Hindlimb muscle (tissue), 1 donor: ENCODE measurements at regions not wholly inside any gene's neighbourhood (a gene's known extent, or its start where the extent isn't known, plus 50 kb on each side); places are given as distances from the start of the nearest gene placed in this dataset.
A peak's percentile ranks its signal among the peaks of the same experiment; 100 is the strongest.

Experiments
- DNase-seq: peaks from one replicate; pipeline ENCODE4 v3.0.0-alpha.2; 2013

DNA sequence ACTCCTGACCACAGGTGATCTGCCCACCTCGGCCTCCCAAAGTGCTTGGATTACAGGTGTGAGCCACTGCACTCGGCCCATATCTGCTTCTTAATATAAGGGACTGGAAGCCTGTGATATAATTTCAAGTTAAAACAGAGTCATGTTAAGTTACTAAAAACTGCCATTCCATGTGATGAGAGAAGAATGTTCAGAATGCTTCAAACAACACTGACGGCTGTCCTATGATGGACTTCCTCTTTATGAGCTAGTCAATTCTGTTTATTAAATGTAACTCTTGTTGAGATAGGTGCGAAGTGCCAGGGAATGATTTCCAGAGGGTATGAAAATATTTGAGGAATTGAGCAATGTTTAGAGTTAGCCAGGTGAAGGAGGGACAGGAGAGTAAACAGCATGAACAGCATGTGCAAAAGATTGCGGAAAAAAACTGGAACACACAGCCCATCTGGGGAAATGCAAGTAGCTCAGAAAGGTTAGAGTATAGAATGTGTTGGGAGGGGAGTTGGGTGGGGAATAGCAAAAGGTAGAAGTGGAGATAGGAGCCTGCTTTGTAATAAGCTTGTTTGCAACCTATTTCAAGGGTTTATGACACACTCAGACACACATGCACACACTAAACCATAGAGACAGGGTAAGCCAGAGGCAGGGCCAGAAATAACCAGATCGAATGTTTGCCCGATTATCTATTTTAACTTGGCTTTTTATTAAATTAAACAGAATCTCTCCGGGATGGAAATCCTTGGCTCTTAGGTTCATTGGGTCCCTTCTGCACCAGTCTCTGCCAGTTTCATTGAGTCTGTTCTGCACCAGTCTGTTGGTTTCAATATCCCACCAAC lies 135.6 kb upstream of the COX10 start:
- no peak for DNase-seq

DNA sequence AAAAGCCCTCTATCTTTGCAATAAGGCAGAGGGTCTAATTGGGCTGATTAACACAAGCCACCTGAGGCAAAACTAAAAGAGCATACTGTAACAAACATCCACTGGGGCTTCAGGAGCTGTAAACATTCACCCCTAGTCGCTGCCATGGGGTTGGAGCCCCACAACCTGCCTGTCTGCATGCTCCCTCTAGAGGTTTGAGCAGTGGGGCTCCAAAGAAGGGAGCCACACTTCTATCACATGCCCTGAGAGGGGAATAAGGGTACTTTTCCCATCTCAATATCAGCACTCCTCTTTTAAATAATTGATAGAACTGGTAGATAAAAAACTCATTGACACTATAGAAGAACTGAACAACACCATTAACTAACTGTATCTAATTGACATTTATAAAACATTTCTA lies 130.1 kb upstream of the COX10 start:
- DNase-seq, result no peak

DNA sequence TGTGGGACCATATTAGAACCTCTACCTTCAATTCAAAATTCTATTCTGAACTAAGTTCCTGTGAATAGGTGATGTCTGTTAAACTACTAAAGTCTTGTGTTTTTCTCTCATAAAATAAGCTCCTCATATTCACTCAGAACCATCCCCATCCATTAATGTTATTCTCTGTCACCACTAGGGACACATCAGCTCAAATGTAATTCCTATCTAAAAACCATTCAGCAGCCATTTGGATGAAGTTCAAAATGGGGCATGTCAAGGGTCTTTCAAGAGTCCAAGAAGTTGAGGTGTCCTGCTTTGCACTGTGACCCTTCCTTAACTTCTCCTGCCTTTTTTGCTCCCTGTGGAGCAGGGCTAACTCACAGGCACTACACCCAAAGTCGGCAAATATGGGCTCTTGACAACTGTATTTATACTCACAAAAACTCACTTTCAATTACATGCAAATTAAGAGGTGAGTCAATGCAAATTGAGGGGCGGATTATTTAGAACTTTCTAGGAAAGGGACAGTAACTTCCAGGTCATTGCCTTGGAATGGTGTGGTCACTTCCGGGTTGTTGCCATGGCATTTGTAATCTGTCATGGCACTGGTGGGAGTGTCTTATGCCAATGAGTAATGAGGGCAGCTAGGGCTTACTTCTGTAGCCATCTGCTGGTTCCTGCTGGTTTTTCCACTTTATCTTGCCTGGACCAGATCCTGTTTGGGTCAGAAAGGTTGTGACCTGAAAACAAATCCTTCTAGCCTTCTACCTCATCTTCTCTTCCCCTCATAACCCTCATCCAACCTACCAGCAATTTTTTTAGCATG lies 128.2 kb upstream of the COX10 start:
- no peak for DNase-seq

- no peak for DNase-seq
These were observed 127.5 kb upstream of the COX10 start for GRCh38 chr17:13941781-13942180.

DNA sequence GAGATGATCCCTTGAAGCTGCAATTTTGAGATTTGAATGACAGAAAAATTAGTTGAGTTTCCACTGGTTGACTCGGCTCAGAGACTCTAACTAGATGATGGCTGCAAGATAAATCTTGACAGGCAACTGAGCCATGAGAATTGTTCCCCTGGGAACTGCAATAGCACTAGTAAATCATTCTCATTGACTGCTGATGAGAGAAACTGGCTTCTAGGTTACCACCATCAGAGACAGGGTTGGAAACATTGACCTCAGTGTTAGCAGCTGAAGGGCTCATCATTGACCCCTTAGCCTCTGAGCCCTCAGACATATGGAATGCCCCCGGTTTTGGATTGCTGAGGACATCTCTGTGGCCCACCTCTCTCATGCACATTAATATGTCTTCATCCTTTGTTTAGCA lies 125.4 kb upstream of the COX10 start:
- no peak for DNase-seq

DNA sequence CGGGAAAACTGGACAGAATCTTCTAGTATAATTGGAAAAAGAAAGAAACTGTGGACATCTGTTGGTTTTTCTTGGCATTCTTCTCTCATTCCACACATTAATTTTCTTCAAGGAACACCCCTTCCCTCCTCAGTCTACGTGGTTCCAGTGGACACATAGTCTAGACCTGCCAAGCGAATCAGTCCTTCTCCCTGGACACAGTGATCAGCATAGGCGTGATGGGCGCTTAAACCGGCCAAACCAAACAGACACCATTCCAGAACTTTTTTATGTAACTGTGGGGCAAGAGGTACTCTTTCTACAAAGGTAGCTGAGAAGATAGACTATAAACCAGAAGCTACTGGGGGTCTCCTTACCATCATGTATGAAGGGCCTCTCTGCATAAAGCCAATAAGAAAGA lies 121.8 kb upstream of the COX10 start:
- no peak for DNase-seq

DNA sequence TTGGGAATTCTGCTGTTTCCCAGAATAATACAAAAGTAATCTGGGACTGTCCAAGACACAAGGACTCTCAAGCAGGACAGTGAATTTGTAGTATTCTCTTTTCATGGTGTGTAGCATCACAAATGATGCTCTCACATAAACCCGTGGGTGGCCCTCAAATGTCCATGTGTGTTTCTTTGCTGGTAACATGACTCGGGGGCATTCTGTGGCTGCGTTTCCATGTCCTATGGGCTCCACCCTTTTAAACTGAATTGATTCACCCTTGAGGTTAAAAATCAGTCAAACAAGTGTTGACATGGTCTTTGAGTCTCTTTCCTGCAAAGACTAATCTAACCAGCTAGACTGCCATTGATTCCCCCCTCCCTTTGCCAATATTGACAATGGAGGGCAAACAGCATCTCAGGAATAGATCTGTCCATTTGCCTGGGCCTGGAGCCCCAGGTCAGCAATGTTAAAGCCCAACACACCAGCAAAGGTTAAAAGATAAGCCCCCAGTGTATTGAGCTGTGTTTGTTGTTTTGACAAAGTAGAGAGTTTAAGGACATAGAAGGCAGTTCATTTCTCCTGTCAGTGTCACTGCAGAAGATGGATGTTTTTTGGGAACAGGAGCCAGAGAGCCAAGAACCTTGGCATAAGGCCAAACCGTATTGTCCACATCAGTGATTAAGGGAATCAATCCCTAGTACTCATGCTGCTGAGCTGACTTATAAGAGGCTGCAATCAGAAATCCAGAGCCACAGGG lies 117.1 kb upstream of the COX10 start:
- no peak for DNase-seq

GRCh38 chr17:13953841-13954240 lies 115.5 kb upstream of the COX10 start:
- no peak for DNase-seq

DNA sequence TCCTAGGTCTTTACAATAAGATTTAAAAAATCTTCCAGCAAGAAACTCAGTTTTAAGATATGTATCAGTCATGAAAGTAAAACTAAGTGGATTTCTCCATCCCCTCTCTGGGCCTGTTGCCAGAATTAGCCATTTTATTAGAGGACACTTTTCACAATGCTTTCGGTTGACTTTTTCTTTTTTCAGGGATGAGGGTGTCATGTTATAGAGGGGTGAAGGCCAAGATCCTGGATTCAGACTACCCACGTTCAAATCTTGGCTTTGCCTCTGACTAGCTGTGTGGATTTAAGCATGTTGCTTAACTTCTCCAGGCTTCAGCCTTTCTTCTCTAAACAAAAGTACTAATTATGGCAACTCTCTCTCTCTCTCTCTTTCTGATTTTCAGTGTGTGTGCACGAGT lies 111.7 kb upstream of the COX10 start:
- DNase-seq, result peak; percentile 7

- no peak for DNase-seq
These were observed 110.5 kb upstream of the COX10 start for GRCh38 chr17:13958773-13959172.

DNA sequence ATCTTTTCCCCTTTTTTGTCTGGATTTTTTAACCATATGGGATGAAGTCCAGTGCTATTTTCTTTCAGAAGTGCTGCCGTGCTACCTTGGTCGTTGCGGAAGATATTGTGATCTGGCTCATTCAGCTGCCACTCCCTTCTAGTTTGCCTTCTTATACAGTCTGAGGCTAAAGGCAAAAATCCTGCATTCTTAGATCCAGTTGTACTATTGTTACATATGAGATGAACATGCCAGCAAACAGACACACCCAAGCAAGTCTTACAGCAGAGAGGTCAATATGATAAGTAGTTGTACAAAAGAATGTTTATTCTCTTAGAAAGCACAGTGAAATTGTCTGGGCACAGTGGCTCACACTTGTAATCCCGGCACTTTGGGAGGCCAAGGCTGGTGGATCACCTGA lies 108.0 kb upstream of the COX10 start:
- DNase-seq, result no peak

DNA sequence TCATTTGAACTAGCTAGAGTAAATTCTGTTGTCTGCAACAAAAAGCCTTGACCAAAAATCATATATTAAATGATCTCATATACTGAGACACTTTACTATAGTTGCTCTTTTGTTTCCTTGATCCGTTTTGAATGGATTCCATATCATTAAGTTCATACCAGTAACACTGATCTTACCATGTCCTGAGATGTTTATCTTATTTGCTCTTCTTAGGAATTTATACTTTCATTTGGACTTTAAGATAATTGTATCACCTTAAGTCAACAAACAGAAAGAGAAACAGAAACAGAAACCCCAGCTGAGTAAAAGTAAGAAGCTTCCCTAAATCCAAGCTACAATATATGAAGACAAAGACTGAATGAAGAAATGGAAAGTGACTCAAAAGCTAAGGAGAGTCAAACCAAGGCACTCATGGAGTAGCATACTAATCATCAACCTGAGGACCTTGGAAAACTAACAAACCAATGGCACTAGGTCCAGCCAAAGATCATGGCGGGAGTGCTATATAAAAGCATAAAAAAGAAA lies 106.5 kb upstream of the COX10 start:
- no peak for DNase-seq

- no peak for DNase-seq
These were observed 101.9 kb upstream of the COX10 start for GRCh38 chr17:13967416-13967815.

DNA sequence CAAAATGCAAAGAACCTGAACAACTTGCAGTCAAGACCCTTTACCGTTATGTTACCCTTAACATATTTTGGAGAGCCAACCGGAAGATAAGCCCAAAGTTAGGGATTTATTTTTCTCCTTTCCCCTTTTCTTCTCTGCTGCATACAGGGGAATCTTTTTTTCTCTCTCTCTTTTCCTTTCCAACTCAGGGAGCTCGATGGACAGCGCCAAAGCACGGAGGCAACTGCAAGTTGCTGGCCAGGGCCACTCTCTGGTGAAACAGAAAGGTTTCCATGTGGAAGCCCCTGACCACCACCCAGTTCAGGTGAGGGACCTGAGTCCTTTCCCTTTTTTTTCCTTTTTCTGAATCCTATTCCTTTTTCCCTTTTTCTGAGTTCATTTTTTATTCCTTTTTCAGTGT lies 98.8 kb upstream of the COX10 start:
- no peak for DNase-seq

- DNase-seq, result no peak
These were observed 95.2 kb upstream of the COX10 start for GRCh38 chr17:13973960-13974651.

DNA sequence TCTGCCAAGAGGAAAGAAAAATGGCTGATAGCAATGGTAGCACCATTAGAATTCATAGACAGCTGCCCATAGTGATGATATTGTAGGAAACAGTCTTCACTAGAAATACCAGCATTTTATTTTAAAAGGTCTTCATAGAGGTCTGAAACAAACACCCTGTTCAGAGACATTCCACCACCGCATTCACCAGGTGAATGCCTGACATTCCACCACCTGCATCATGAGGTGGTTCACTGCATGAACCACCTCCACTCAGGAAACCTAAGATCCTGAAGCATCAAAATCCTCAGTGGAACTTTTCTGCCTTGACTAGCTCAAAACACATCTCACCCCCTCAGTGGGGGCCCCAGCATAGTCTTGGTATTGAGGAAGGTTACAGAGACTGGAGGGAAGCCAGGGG lies 91.5 kb upstream of the COX10 start:
- no peak for DNase-seq

GRCh38 chr17:13978478-13978877 lies 90.8 kb upstream of the COX10 start:
- no peak for DNase-seq

DNA sequence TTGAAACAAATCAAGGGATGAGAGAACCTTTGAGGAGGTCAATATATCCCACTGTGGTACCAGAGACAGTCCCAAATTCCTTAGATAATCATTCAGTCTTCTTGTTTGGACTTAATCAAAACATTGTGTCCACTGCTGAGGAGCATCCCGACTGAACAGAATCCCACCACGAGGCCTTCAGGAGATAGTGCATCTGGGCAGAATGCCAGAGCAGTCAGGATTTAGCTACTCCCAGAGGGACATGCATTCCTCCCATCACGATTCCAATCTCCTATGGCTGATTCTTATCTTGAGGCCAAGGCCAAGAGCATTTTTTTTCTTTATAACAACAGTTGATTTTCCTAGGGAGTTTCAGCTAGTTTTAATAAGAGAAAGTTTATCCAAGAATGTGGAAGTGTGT lies 87.4 kb upstream of the COX10 start:
- no peak for DNase-seq

DNA sequence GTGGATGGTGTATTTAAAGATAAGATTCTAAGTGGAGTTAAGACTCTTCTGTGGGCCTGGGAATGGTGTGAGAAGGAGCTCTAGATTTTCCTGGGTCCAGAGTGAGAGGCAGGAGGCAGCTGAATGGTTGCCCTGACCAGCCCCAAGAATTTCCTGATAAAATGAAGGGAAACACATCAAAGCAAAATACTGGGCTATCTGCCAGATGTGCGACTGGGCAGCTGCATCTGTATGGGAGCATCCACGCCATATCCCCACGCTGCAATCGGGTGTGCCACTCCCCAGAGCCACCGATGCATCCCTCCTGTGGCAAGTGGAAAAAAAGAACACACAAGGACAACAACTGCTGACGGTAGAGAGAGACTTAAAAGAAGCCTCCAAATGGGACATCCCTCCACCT lies 84.3 kb upstream of the COX10 start:
- DNase-seq, result no peak

- no peak for DNase-seq
These were observed 82.4 kb upstream of the COX10 start for GRCh38 chr17:13986855-13987254.

DNA sequence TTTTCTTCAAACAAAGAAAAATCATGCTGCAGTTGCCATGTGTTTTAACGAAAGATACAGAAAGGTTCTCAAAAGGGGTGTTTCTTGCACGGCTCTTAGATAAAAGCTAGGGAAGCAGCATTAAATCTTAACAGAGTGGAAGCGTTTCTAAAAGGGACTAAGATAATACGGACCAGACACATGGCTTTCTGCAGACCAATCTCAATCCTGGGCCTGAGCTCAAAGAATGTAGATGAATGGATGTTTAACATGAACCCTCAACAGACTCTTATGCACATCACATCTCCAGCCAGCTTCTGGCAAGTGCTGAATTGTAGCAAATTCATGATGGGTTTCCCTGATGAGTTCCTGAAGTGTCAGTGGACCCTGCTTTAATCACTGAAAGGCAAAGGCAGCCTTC lies 80.2 kb upstream of the COX10 start:
- DNase-seq, result no peak

- no peak for DNase-seq
These were observed 76.2 kb upstream of the COX10 start for GRCh38 chr17:13993106-13993505.

GRCh38 chr17:13994050-13994449 lies 75.3 kb upstream of the COX10 start:
- no peak for DNase-seq
